Gastrocnemius medialis (tissue), 4 donors: ENCODE measurements at regions not wholly inside any gene's neighbourhood (a gene's known extent, or its start where the extent isn't known, plus 50 kb on each side); places are given as distances from the start of the nearest gene placed in this dataset.

Experiments
- ATAC-seq, 2 donors: fragments of 150-250 bp; one replicate each; pipeline ENCODE4 v1.9.1; 2016
- DNase-seq, 2 donors: peaks; one replicate each; pipeline ENCODE4 v3.0.0-alpha.2; 2019
- H3K27ac ChIP-seq, 4 donors: fragments of 200-600 bp; sonication (generic); 1 replicate in 1 of 4; 2 replicates in 3 of 4; pipeline ENCODE4 v1.5.1; 2016 to 2018; ENCODE audit warnings: mild to moderate bottlenecking in 2 of 4, moderate library complexity in 1 of 4
- H3K27me3 ChIP-seq, 3 donors: fragments of 200-600 bp; sonication (generic) in 2 of 3; 1 replicate in 1 of 3; 2 replicates in 2 of 3; pipeline versions ENCODE4 v1.5.1 to v1.6.0; 2016 to 2019; ENCODE audit warnings: mild to moderate bottlenecking in 1 of 3, moderate library complexity in 1 of 3
- H3K36me3 ChIP-seq, 2 donors: fragments of 200-600 bp; sonication (generic) in 1 of 2; one replicate each; pipeline ENCODE4 v1.5.1; 2017 to 2018
- H3K4me1 ChIP-seq, 2 donors: fragments of 200-600 bp; sonication (generic) in 1 of 2; one replicate each; pipeline ENCODE4 v1.5.1; 2016 to 2017; ENCODE audit warnings: mild to moderate bottlenecking in 2 of 2
- H3K4me3 ChIP-seq, 4 donors: fragments of 200-600 bp; sonication (generic) in 3 of 4; 1 replicate in 1 of 4; 2 replicates in 3 of 4; pipeline ENCODE4 v1.5.1; 2016 to 2019; ENCODE audit warnings: mild to moderate bottlenecking in 2 of 4
- H3K9me3 ChIP-seq, 3 donors: fragments of 200-600 bp; sonication (generic) in 2 of 3; 1 replicate in 1 of 3; 2 replicates in 2 of 3; pipeline ENCODE4 v1.5.1; 2016 to 2019
- CTCF ChIP-seq, 5 experiments: fragments of 450-650 bp in 3 of 5; fragments of 200-600 bp in 2 of 5; sonication (generic) in 2 of 5; IDR thresholded peaks in 4 of 5; conservative IDR thresholded peaks in 1 of 5; 1 replicate in 4 of 5; 2 replicates in 1 of 5; pipeline ENCODE4 v1.5.1; 2016 to 2019; ENCODE audit warnings: antibody characterized with exemption in 5 of 5, mild to moderate bottlenecking in 3 of 5, moderate library complexity in 3 of 5
- POLR2A ChIP-seq, 2 donors: fragments of 450-650 bp; IDR thresholded peaks; one replicate each; pipeline ENCODE4 v1.6.1; 2017; ENCODE audit warnings: antibody characterized with exemption in 2 of 2, mild to moderate bottlenecking in 2 of 2, moderate library complexity in 2 of 2
- in situ Hi-C, 4 donors: fragments of 200-750 bp; cut with MboI; loops; one replicate each; pipeline versions ENCODE4 v1.15.0 to v1.8.0; 2017; ENCODE audit warnings: low sequenced_read_pairs in 4 of 4
- intact Hi-C: fragments of 100-400 bp; cut with DNase I; formaldehyde crosslinking; loops from one replicate; pipeline ENCODE4 v1.15.1; 2023; ENCODE audit warnings: low total_unique reads

GRCh38 chr7:96786998-96787395 is 77.4 kb upstream of the SEM1 start:
- peak overlapping the region in 2 of 4 donors; percentile 43 to 49 for H3K27ac ChIP-seq
- H3K27me3 ChIP-seq, result no peaks in the 10 kb centered on the region
- ATAC-seq (no peak), DNase-seq (no peak)
- TF ChIP-seq POLR2A (IDR thresholded peaks at IDR 0.05) (no peak), CTCF (IDR thresholded peaks at IDR 0.05 in 4 of 5, conservative IDR thresholded peaks at IDR 0.05 in 1 of 5) (no peak)
- H3K4me3 ChIP-seq, result no peak overlapping the region
- no peaks in the 10 kb centered on the region for H3K4me1 ChIP-seq
- no peaks in the 10 kb centered on the region for H3K36me3 ChIP-seq
- H3K9me3 ChIP-seq, result no peaks in the 10 kb centered on the region
- intact Hi-C loops (no loop called here), in situ Hi-C loops (no loop called here)

DNA sequence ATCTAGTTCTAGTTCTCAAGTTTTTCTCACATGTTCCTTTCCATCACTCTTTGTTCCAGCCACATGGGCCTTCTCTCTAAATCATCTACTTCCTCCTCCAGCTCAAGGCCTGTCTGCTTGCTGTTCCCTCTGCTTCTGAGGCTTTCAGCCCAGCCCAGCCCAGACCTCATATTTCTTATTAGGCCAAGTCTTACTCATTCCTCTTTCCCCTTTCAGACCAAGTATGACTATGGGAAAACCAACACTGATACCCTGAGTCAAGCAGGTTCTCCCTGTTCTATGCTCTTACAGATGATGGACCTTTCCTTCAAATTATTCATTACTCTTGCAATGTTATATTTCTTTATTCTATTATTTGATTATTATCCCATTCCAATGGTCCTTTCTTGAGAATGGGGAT is 80.3 kb upstream of the SEM1 start:
- ATAC-seq (no peak), DNase-seq (no peak)
- Histone ChIP-seq H3K4me1 (no peaks in the 10 kb centered on the region), H3K9me3 (no peaks in the 10 kb centered on the region), H3K27ac (no peak overlapping the region), H3K27me3 (no peaks in the 10 kb centered on the region), H3K36me3 (no peaks in the 10 kb centered on the region), H3K4me3 (no peak overlapping the region)
- intact Hi-C loops (no loop called here), in situ Hi-C loops (no loop called here)
- TF ChIP-seq POLR2A (IDR thresholded peaks at IDR 0.05), result no peak
- TF ChIP-seq CTCF (IDR thresholded peaks at IDR 0.05 in 4 of 5, conservative IDR thresholded peaks at IDR 0.05 in 1 of 5), result no peak

DNA sequence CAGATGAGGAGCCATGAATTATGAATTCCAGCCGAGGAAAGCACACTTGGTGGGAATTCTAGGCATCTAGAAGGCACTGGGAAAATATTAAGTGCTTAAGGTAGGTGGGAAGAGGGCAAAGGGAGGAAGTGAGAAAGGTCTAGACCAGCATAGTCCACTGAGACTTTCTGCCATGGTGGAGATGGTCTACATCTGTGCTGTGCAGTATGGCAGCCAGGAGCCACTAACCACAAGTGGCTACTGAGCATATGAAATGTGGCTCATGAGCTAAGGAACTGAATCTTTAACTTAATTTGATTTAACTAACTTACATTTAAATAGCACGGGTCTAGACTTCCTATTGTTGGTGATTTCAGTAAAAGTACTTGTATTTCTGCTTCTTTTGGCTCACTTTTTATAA is 82.5 kb upstream of the SEM1 start:
- H3K4me3 ChIP-seq, result no peak overlapping the region
- H3K4me1 ChIP-seq, result no peaks in the 10 kb centered on the region
- intact Hi-C loops, result no loop called here
- no peaks in the 10 kb centered on the region for H3K36me3 ChIP-seq
- in situ Hi-C loops, result no loop called here
- H3K9me3 ChIP-seq, result no peaks in the 10 kb centered on the region
- TF ChIP-seq POLR2A (IDR thresholded peaks at IDR 0.05) (no peak), CTCF (IDR thresholded peaks at IDR 0.05 in 4 of 5, conservative IDR thresholded peaks at IDR 0.05 in 1 of 5) (no peak)
- H3K27ac ChIP-seq, result no peak overlapping the region
- DNase-seq, result no peak
- no peaks in the 10 kb centered on the region for H3K27me3 ChIP-seq
- ATAC-seq, result no peak

- Histone ChIP-seq H3K36me3 (no peaks in the 10 kb centered on the region), H3K4me1 (no peaks in the 10 kb centered on the region), H3K27me3 (no peaks in the 10 kb centered on the region), H3K9me3 (no peaks in the 10 kb centered on the region), H3K27ac (no peak overlapping the region), H3K4me3 (no peak overlapping the region)
- DNase-seq (no peak), ATAC-seq (no peak)
- no peak for TF ChIP-seq CTCF (IDR thresholded peaks at IDR 0.05 in 4 of 5, conservative IDR thresholded peaks at IDR 0.05 in 1 of 5)
- no peak for TF ChIP-seq POLR2A (IDR thresholded peaks at IDR 0.05)
- intact Hi-C loops (no loop called here), in situ Hi-C loops (no loop called here)
Measured at GRCh38 chr7:96794063-96794462, 84.4 kb upstream of the SEM1 start.

- TF ChIP-seq CTCF (IDR thresholded peaks at IDR 0.05 in 4 of 5, conservative IDR thresholded peaks at IDR 0.05 in 1 of 5) (no peak), POLR2A (IDR thresholded peaks at IDR 0.05) (no peak)
- no peak for ATAC-seq
- Histone ChIP-seq H3K4me1 (no peaks in the 10 kb centered on the region), H3K4me3 (no peak overlapping the region), H3K27ac (no peak overlapping the region), H3K36me3 (no peaks in the 10 kb centered on the region), H3K27me3 (no peaks in the 10 kb centered on the region), H3K9me3 (no peaks in the 10 kb centered on the region)
- intact Hi-C loops (no loop called here), in situ Hi-C loops (no loop called here)
- DNase-seq, result no peak
Measured at GRCh38 chr7:96800122-96800521, 90.5 kb upstream of the SEM1 start.
